ENCODE measurements at regions not wholly inside any gene's neighbourhood (a gene's known extent, or its start where the extent isn't known, plus 50 kb on each side); places are given as distances from the start of the nearest gene placed in this dataset.

- H3K36me3 ChIP-seq, result no peaks in the 10 kb centered on the region
- H3K27me3 ChIP-seq, result no peaks in the 10 kb centered on the region
- H3K27ac ChIP-seq, result no peak overlapping the region
- no peak overlapping the region for H3K4me3 ChIP-seq
- WGBS, 2 donors, result 88 to 91% methylated on average over 1 of the region's 1 CpG
- TF ChIP-seq, protein P1, sequence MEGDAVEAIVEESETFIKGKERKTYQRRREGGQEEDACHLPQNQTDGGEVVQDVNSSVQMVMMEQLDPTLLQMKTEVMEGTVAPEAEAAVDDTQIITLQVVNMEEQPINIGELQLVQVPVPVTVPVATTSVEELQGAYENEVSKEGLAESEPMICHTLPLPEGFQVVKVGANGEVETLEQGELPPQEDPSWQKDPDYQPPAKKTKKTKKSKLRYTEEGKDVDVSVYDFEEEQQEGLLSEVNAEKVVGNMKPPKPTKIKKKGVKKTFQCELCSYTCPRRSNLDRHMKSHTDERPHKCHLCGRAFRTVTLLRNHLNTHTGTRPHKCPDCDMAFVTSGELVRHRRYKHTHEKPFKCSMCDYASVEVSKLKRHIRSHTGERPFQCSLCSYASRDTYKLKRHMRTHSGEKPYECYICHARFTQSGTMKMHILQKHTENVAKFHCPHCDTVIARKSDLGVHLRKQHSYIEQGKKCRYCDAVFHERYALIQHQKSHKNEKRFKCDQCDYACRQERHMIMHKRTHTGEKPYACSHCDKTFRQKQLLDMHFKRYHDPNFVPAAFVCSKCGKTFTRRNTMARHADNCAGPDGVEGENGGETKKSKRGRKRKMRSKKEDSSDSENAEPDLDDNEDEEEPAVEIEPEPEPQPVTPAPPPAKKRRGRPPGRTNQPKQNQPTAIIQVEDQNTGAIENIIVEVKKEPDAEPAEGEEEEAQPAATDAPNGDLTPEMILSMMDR (IDR thresholded peaks at IDR 0.05), result no peak
- TF ChIP-seq EP300 (IDR thresholded peaks at IDR 0.05) (no peak), POLR2A (IDR thresholded peaks at IDR 0.05) (no peak)
- no peaks in the 10 kb centered on the region for H3K9me3 ChIP-seq
- H3K4me1 ChIP-seq, result no peaks in the 10 kb centered on the region
- no peak for DNase-seq (ENCODE audit: low spot score in 2 of 2)
Measured at GRCh38 chr14:53384073-53384472, 230.9 kb upstream of the DDHD1 start.

- H3K4me3 ChIP-seq, result no peak overlapping the region
- H3K36me3 ChIP-seq, result no peaks in the 10 kb centered on the region
- WGBS, 2 donors, result 93% methylated on average over 2 of the region's 2 CpGs
- no peak for DNase-seq (ENCODE audit: low spot score in 2 of 2)
- no peaks in the 10 kb centered on the region for H3K9me3 ChIP-seq
- H3K27me3 ChIP-seq, result no peaks in the 10 kb centered on the region
- TF ChIP-seq POLR2A (IDR thresholded peaks at IDR 0.05), result no peak
- TF ChIP-seq EP300 (IDR thresholded peaks at IDR 0.05), result no peak
- TF ChIP-seq, protein P1 (IDR thresholded peaks at IDR 0.05), result no peak
- no peaks in the 10 kb centered on the region for H3K4me1 ChIP-seq
- H3K27ac ChIP-seq, result no peak overlapping the region
Measured at GRCh38 chr14:53381895-53382294, 228.8 kb upstream of the DDHD1 start.

DNA sequence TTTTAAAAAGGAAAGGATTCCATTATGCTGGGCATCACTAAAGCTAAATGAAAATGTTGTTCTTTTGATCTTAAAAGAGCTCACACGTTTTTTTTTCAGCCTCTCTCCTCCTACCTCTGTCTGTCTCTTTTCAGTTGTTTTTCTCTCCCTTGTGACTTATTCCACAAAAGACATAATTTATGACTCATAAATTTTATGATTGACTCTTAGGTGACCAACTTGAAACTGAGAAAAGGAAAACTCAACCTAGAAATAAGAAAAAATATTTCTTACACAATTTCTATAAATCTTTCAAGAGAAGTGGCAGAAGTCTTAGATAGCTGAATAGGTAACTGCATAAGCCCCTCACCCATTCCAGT is 227.7 kb upstream of the DDHD1 start:
- Histone ChIP-seq H3K9me3 (no peaks in the 10 kb centered on the region), H3K27ac (no peak overlapping the region)
- no peak for DNase-seq (ENCODE audit: low spot score in 2 of 2)

GRCh38 chr14:53380052-53380866 is 227.1 kb upstream of the DDHD1 start:
- TF ChIP-seq EP300 (IDR thresholded peaks at IDR 0.05), result no peak
- TF ChIP-seq POLR2A (IDR thresholded peaks at IDR 0.05), result no peak
- TF ChIP-seq, protein P1 (IDR thresholded peaks at IDR 0.05), result no peak
- 72 to 77% methylated on average over 3 of the region's 3 CpGs for WGBS, 2 donors
- Histone ChIP-seq H3K4me3 (no peak overlapping the region), H3K4me1 (no peaks in the 10 kb centered on the region), H3K36me3 (no peaks in the 10 kb centered on the region), H3K27me3 (no peaks in the 10 kb centered on the region), H3K27ac (no peak overlapping the region), H3K9me3 (no peaks in the 10 kb centered on the region)
- DNase-seq (ENCODE audit: low spot score in 2 of 2), result no peak

More for the DNA sequence above, 227.7 kb upstream of the DDHD1 start:
- 18 to 39% methylated on average over 1 of the region's 1 CpG for WGBS, 2 donors
- H3K4me1 ChIP-seq, result no peaks in the 10 kb centered on the region
- H3K36me3 ChIP-seq, result no peaks in the 10 kb centered on the region
- no peak overlapping the region for H3K4me3 ChIP-seq
- no peak for TF ChIP-seq EP300 (IDR thresholded peaks at IDR 0.05)
- TF ChIP-seq POLR2A (IDR thresholded peaks at IDR 0.05), result no peak
- TF ChIP-seq, protein P1 (IDR thresholded peaks at IDR 0.05), result no peak
- no peaks in the 10 kb centered on the region for H3K27me3 ChIP-seq

GRCh38 chr14:53378142-53378541 is 225.0 kb upstream of the DDHD1 start:
- no peaks in the 10 kb centered on the region for H3K9me3 ChIP-seq
- no peak for DNase-seq (ENCODE audit: low spot score in 2 of 2)
- H3K36me3 ChIP-seq, result no peaks in the 10 kb centered on the region
- no peak overlapping the region for H3K4me3 ChIP-seq
- 91% methylated on average over 4 of the region's 4 CpGs for WGBS, 2 donors
- TF ChIP-seq, protein P1 (IDR thresholded peaks at IDR 0.05), result no peak
- no peak for TF ChIP-seq POLR2A (IDR thresholded peaks at IDR 0.05)
- TF ChIP-seq EP300 (IDR thresholded peaks at IDR 0.05), result no peak
- H3K4me1 ChIP-seq, result no peaks in the 10 kb centered on the region
- H3K27ac ChIP-seq, result no peak overlapping the region
- no peaks in the 10 kb centered on the region for H3K27me3 ChIP-seq
